AG10803 (cell line): ENCODE measurements at regions not wholly inside any gene's neighbourhood (a gene's known extent, or its start where the extent isn't known, plus 50 kb on each side); places are given as distances from the start of the nearest gene placed in this dataset.

ENCODE experiments used
- DNase-seq: peaks from one replicate; pipeline ENCODE4 v3.0.0; 2010; ENCODE audit warnings: low read depth
- H3K4me3 ChIP-seq: 2 replicates; pipeline ENCODE4 v1.5.1; 2011; ENCODE audit warnings: mild to moderate bottlenecking, low read length, control low read depth
- CTCF ChIP-seq: conservative IDR thresholded peaks from 2 replicates; pipeline ENCODE4 v1.5.1; 2011; ENCODE audit warnings: mild to moderate bottlenecking, low read length, control low read depth, inconsistent platforms

DNA sequence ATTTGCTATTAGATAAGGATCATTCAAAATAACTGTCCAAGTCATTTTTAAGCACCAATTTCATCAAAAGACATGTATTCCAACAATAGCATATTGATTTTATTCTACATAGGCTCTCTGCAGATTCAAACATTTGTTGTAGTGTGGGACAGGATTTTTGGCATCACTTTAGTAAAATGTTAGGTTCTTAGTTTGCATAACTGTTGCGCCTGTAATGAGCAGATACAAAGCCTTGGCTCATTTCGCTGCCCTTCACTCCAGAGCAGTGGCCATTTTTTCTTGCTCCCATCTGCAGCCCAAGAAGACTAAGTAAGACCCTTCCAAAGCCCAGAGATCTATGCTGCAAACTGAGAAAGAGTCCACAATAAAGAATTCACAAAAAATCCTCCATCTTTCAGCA, 446.0 kb upstream of the MPDZ start:
- no peak for DNase-seq
- no peak for TF ChIP-seq CTCF
- no peak overlapping the region for H3K4me3 ChIP-seq

- no peak overlapping the region for H3K4me3 ChIP-seq
- DNase-seq = peak; percentile 67
- no peak for TF ChIP-seq CTCF
These were observed 442.2 kb upstream of the MPDZ start for GRCh38 chr9:13721481-13722235.

DNA sequence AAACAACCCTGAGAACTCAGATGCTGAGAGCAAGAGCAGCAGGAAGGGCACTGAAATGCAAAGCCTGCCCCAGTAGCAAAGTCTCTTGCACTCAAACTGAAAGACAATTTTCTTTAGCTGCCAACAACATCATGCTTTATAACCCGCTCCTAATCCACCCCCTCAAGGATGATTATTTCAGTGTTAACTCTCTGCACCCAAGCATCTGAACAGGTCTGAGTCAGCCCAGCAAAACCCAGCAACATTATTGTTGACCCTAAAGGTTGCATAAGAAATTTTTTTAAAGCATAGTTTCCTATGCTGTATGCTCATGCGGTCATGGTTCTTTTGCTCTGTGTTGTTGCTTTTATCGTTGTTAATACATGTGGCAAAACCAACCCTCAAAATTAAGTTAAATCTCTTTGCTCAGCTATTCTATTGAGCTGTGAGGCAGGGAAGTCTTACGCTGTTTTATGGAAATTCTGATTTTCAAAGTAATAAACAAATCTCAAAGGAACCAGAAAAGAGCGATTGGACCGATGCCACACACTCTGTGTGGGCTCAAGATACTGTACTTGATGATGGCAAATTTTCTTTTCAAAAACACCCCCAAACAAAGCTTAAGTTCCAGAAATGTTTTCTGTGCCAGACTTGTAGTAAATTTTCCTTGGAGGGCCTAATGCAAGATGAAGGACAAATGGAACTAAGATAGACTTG, 440.6 kb upstream of the MPDZ start:
- no peak for TF ChIP-seq CTCF
- no peak overlapping the region for H3K4me3 ChIP-seq
- peak; percentile 30 for DNase-seq

- no peak overlapping the region for H3K4me3 ChIP-seq
- TF ChIP-seq CTCF = no peak
- DNase-seq = no peak
These were observed 440.0 kb upstream of the MPDZ start for GRCh38 chr9:13719446-13719845.

DNA sequence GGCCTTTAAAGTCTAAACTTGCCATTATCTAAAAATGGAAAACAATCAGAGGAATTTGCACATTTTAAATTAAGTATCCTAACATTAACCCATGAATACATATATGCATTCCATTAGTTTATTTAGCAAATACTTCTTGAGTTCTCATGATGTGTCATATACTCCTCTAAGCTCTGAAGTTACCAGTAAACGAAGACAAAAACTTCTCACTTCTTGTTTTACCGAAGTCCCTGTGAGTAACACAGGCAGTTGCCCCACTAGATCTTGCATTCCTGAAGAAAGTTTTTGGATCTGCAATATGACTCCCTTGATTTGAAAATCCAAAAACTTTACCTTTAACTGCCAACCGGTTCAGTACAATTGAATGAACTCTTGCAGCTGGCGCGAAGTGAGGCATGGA, 439.0 kb upstream of the MPDZ start:
- H3K4me3 ChIP-seq = no peak overlapping the region
- no peak for DNase-seq
- no peak for TF ChIP-seq CTCF

GRCh38 chr9:13718086-13718485, 438.6 kb upstream of the MPDZ start:
- H3K4me3 ChIP-seq = no peak overlapping the region
- no peak for TF ChIP-seq CTCF
- DNase-seq = peak; percentile 24
